HepG2 (cell line): ENCODE measurements at regions not wholly inside any gene's neighbourhood (a gene's known extent, or its start where the extent isn't known, plus 50 kb on each side); places are given as distances from the start of the nearest gene placed in this dataset.

Experiments
- ATAC-seq: fragments of 200-7000 bp; cut with Tn5 transposase; 3 replicates; pipeline ENCODE4 v1.9.1; 2020; ENCODE audit warnings: mild to moderate bottlenecking, moderate library complexity
- BruUV-seq: library from RNA; stranded (reverse); fragments of 400-500 nt; replicated peaks from 2 replicates; lab custom pipeline; 2021; lab: Mats Ljungman, UMichigan
- CTCF ChIA-PET: fragments of 300-600 bp; formaldehyde crosslinking; extraction: SDS; loops from one replicate; lab custom pipeline; 2021; ENCODE audit warnings: low total read pairs, inconsistent platforms, low intra/inter-chr PET ratio; lab: Yijun Ruan, JAX
- POLR2A ChIA-PET: fragments of 350-600 bp; sonication (Branson Sonifier 250); formaldehyde crosslinking; loops from one replicate; lab custom pipeline; 2020; ENCODE audit warnings: antibody characterized with exemption, inconsistent platforms; lab: Yijun Ruan, JAX
- DNase-seq: peaks from one replicate; pipeline ENCODE4 v3.0.0-alpha.2; 2015; ENCODE audit warnings: low spot score
- FAIRE-seq: peaks from 3 replicates; lab custom pipeline; 2011; peaks lifted over from hg19 to GRCh38; lab: Jason Lieb, UNC
- H2AFZ ChIP-seq: one replicate; pipeline ENCODE4 v1.6.1; 2011; ENCODE audit warnings: low read length, inconsistent platforms
- H3K27ac ChIP-seq: fragments of 300-600 bp; 3 replicates; pipeline ENCODE4 v1.8.0; 2011; ENCODE audit warnings: mixed run types, mild to moderate bottlenecking, mixed read lengths, low read length, inconsistent platforms; ENCODE audit not compliant: insufficient read depth; ENCODE audit errors: extremely low read length
- H3K27me3 ChIP-seq, 2 experiments: fragments of 200-600 bp in 1 of 2; 2 replicates in 1 of 2; 3 replicates in 1 of 2; pipeline versions ENCODE4 v1.6.0 to v1.8.0; 2011; ENCODE audit warnings: low read length in 2 of 2, mild to moderate bottlenecking in 2 of 2, moderate library complexity in 2 of 2, inconsistent platforms in 1 of 2; ENCODE audit not compliant: insufficient read depth in 2 of 2, control insufficient read depth in 1 of 2
- H3K36me3 ChIP-seq, 2 experiments: fragments of 200-600 bp in 1 of 2; replicated peaks in 1 of 2; 2 replicates in 1 of 2; 3 replicates in 1 of 2; pipeline versions ENCODE4 v1.5.1 to v1.8.0; 2011; ENCODE audit warnings: low read length in 2 of 2, inconsistent platforms in 1 of 2; ENCODE audit not compliant: insufficient read depth in 2 of 2, control insufficient read depth in 1 of 2
- H3K4me1 ChIP-seq: 2 replicates; pipeline ENCODE4 v1.5.1; 2012; ENCODE audit warnings: low read length, inconsistent platforms; ENCODE audit not compliant: insufficient read depth
- H3K4me2 ChIP-seq: 2 replicates; pipeline ENCODE4 v1.6.0; 2011; ENCODE audit warnings: low read depth, low read length, inconsistent platforms
- H3K4me3 ChIP-seq, 3 experiments: fragments of 200-600 bp in 1 of 3; sonication (generic), shearing (Covaris generic) in 1 of 3; replicated peaks in 1 of 3; 2 replicates each; pipeline ENCODE4 v1.5.1; 2011 to 2016; ENCODE audit warnings: low read length in 3 of 3, inconsistent platforms in 2 of 3, low read depth in 2 of 3, mild to moderate bottlenecking in 2 of 3, control low read depth in 1 of 3, mixed read lengths in 1 of 3; ENCODE audit not compliant: insufficient read depth in 1 of 3
- H3K79me2 ChIP-seq: one replicate; pipeline ENCODE4 v1.6.1; 2011; ENCODE audit warnings: low read length, inconsistent platforms; ENCODE audit not compliant: insufficient read depth
- H3K9ac ChIP-seq: 2 replicates; pipeline ENCODE4 v1.6.0; 2011; ENCODE audit warnings: mild to moderate bottlenecking, low read depth, low read length, inconsistent platforms; ENCODE audit not compliant: insufficient read depth
- H3K9me3 ChIP-seq: 2 replicates; pipeline ENCODE4 v1.5.1; 2012; ENCODE audit warnings: mild to moderate bottlenecking, low read length
- H4K20me1 ChIP-seq: 2 replicates; pipeline ENCODE4 v1.6.0; 2011; ENCODE audit warnings: inconsistent platforms, mild to moderate bottlenecking, low read length, moderate library complexity; ENCODE audit not compliant: insufficient read depth
- TAF1 ChIP-seq: sonication (generic); formaldehyde crosslinking; IDR thresholded peaks from 2 replicates; pipeline ENCODE4 v1.4.0; 2020; ENCODE audit warnings: missing genetic modification reagents
- ZNF138 ChIP-seq: sonication (generic); formaldehyde crosslinking; IDR thresholded peaks from 2 replicates; pipeline ENCODE4 v1.5.0; 2020; ENCODE audit warnings: mild to moderate bottlenecking, low read depth, missing genetic modification reagents
- ZNF180 ChIP-seq: sonication (generic); formaldehyde crosslinking; IDR thresholded peaks from 2 replicates; pipeline ENCODE4 v1.4.0; 2020; ENCODE audit warnings: low read depth, missing genetic modification reagents, borderline replicate concordance
- ZNF724P ChIP-seq: sonication (generic); formaldehyde crosslinking; IDR thresholded peaks from 2 replicates; pipeline ENCODE4 v1.8.0; 2022; ENCODE audit warnings: missing genetic modification reagents, borderline replicate concordance
- WGBS: methylation state at CpG from one replicate; pipeline ENCODE4 v1.1.6; 2017; ENCODE audit warnings: low lambda C conversion rate; 5-methylcytosine and 5-hydroxymethylcytosine counted together
- in situ Hi-C: cut with HindIII; loops from 2 replicates; pipeline ENCODE4 v1.10.0; 2017; ENCODE audit warnings: low pct_unique_long_range_greater_than_20kb; ENCODE audit not compliant: extremely low pct_ligation_motif_present
- intact Hi-C: fragments of 100-400 bp; cut with micrococcal nuclease; formaldehyde crosslinking; loops from one replicate; pipeline ENCODE4 v1.10.0; 2022; ENCODE audit not compliant: unreplicated experiment
- TF ChIP-seq, protein P1 (sequence below): sonication (generic); formaldehyde crosslinking; IDR thresholded peaks from 2 replicates; pipeline ENCODE4 v1.4.0; 2020; ENCODE audit warnings: mild to moderate bottlenecking, missing genetic modification reagents
- TF ChIP-seq, protein P2 (sequence below): sonication (generic); formaldehyde crosslinking; IDR thresholded peaks from 2 replicates; pipeline ENCODE4 v1.4.0; 2020; ENCODE audit warnings: mild to moderate bottlenecking, missing genetic modification reagents

DNA sequence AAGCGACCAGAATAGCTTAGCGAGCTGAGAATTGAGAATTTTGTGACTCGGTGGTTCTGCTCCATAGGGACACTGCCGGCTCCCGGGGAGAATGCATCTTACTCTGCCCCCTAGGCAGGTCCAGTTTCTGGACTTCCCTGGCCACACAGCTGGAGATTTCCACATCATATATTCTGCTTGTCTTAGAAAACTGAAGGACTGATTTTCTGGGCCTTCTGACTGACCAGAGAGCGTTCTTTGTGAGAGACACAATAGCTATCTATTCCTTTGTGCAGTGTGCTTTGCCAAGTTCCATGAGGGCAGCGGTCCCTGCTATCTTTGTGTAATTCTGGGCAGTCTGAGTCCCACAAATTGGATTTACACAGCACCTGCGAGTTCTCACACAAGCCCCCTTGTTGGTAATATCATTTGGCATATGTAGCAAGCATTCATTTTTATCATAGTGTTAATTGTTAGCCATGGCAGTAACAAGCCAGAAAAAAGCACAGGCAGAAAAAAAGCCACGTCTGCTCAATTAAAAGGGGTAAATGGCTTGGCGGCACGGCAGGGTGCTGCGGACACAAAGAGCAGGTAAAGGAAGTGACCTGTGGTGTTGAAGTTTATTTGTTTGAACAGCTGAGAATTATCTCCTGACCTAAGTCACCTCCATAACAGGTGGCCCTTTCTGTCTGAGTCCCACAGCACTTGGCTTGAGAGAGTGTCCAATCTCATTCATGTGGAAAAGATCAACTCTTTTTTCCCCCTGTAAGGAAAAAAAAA, 688.7 kb downstream of the TUSC7 start:
- intact Hi-C loops (no loop called here), in situ Hi-C loops (no loop called here)
- H4K20me1 ChIP-seq = no peaks in the 10 kb centered on the region
- H2AFZ ChIP-seq = no peak overlapping the region
- BruUV-seq = no TSS peak
- ATAC-seq (no peak), DNase-seq (no peak), FAIRE-seq (no peak)
- WGBS = 5% methylated on average over 10 of the region's 12 CpGs
- ChIA-PET CTCF (no interaction called here), POLR2A (no interaction called here)
- H3K9ac ChIP-seq = no peak overlapping the region
- H3K9me3 ChIP-seq = no peaks in the 10 kb centered on the region
- no peak overlapping the region for H3K4me2 ChIP-seq
- 0 out of 5 replicates have a peak, but pooled peaks cover 0 to 1% of the 10 kb centered on the region in 2 experiments for H3K27me3 ChIP-seq
- no peaks in the 10 kb centered on the region for H3K4me1 ChIP-seq
- no peaks in the 10 kb centered on the region for H3K79me2 ChIP-seq
- H3K27ac ChIP-seq = no peak overlapping the region
- no peaks in the 10 kb centered on the region for H3K36me3 ChIP-seq
- H3K4me3 ChIP-seq = no peak overlapping the region
- TF ChIP-seq, protein P1, sequence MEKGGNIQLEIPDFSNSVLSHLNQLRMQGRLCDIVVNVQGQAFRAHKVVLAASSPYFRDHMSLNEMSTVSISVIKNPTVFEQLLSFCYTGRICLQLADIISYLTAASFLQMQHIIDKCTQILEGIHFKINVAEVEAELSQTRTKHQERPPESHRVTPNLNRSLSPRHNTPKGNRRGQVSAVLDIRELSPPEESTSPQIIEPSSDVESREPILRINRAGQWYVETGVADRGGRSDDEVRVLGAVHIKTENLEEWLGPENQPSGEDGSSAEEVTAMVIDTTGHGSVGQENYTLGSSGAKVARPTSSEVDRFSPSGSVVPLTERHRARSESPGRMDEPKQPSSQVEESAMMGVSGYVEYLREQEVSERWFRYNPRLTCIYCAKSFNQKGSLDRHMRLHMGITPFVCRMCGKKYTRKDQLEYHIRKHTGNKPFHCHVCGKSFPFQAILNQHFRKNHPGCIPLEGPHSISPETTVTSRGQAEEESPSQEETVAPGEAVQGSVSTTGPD (CRISPR knock-in tag) = no peak
- TF ChIP-seq, all 625 proteins: peak for 0

DNA sequence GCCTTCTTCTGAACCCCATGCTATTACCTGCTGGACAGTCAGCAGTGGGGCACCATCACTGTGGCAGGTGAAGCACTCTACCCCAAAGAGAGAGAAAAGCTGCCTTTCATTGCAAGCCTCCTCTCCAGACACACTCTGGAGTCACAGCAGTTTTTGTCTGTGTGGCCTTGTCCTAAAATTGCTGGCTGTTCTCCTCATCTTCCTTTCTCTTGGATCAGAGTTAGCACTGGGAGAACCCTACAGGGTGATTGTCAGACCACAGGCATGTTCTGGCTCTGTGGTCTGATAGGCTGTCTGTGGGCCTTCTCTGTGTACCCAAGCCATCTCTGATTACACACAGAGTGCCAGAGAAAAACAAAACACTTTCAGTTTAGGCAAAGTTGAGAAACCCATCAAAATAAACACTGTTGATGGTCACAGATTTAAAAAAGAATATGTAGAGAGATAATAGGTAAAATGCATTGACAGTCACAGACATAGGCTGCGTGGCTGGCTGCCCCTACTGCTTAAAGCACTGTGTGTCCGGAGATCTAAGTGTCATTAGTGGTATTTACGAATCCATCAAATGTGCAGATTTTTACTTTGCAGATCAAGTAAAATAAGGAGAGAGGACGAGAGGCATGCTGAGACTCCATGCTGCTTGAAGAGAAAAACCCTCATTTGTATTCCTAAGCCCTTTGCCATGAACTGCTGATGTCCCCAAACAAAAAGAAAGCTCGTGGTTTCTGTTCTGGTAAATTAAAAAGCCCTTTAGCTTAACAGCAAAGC, 689.9 kb downstream of the TUSC7 start:
- POLR2A ChIA-PET = no interaction called here
- intact Hi-C loops = no loop called here
- in situ Hi-C loops = no loop called here
- no TSS peak for BruUV-seq
- no peaks in the 10 kb centered on the region for H3K79me2 ChIP-seq
- ATAC-seq (peak; percentile 75), DNase-seq (no peak), FAIRE-seq (no peak)
- no peak overlapping the region for H3K4me3 ChIP-seq
- H3K27ac ChIP-seq = no peak overlapping the region
- H3K4me1 ChIP-seq = no peaks in the 10 kb centered on the region
- CTCF ChIA-PET = no interaction called here
- H4K20me1 ChIP-seq = no peaks in the 10 kb centered on the region
- H3K27me3 ChIP-seq = 0 out of 5 replicates have a peak, but pooled peaks cover 0 to 1% of the 10 kb centered on the region in 2 experiments
- WGBS = 0% methylated on average over 5 of the region's 5 CpGs
- no peaks in the 10 kb centered on the region for H3K36me3 ChIP-seq
- H3K9ac ChIP-seq = no peak overlapping the region
- no peaks in the 10 kb centered on the region for H3K9me3 ChIP-seq
- no peak overlapping the region for H3K4me2 ChIP-seq
- H2AFZ ChIP-seq = no peak overlapping the region
- no peak for TF ChIP-seq ZNF724P (CRISPR knock-in tag)
- no peak for TF ChIP-seq TAF1 (CRISPR knock-in tag)
- TF ChIP-seq ZNF138 (CRISPR knock-in tag) = no peak
- TF ChIP-seq ZNF180 (CRISPR knock-in tag) = no peak
- TF ChIP-seq, protein P2, sequence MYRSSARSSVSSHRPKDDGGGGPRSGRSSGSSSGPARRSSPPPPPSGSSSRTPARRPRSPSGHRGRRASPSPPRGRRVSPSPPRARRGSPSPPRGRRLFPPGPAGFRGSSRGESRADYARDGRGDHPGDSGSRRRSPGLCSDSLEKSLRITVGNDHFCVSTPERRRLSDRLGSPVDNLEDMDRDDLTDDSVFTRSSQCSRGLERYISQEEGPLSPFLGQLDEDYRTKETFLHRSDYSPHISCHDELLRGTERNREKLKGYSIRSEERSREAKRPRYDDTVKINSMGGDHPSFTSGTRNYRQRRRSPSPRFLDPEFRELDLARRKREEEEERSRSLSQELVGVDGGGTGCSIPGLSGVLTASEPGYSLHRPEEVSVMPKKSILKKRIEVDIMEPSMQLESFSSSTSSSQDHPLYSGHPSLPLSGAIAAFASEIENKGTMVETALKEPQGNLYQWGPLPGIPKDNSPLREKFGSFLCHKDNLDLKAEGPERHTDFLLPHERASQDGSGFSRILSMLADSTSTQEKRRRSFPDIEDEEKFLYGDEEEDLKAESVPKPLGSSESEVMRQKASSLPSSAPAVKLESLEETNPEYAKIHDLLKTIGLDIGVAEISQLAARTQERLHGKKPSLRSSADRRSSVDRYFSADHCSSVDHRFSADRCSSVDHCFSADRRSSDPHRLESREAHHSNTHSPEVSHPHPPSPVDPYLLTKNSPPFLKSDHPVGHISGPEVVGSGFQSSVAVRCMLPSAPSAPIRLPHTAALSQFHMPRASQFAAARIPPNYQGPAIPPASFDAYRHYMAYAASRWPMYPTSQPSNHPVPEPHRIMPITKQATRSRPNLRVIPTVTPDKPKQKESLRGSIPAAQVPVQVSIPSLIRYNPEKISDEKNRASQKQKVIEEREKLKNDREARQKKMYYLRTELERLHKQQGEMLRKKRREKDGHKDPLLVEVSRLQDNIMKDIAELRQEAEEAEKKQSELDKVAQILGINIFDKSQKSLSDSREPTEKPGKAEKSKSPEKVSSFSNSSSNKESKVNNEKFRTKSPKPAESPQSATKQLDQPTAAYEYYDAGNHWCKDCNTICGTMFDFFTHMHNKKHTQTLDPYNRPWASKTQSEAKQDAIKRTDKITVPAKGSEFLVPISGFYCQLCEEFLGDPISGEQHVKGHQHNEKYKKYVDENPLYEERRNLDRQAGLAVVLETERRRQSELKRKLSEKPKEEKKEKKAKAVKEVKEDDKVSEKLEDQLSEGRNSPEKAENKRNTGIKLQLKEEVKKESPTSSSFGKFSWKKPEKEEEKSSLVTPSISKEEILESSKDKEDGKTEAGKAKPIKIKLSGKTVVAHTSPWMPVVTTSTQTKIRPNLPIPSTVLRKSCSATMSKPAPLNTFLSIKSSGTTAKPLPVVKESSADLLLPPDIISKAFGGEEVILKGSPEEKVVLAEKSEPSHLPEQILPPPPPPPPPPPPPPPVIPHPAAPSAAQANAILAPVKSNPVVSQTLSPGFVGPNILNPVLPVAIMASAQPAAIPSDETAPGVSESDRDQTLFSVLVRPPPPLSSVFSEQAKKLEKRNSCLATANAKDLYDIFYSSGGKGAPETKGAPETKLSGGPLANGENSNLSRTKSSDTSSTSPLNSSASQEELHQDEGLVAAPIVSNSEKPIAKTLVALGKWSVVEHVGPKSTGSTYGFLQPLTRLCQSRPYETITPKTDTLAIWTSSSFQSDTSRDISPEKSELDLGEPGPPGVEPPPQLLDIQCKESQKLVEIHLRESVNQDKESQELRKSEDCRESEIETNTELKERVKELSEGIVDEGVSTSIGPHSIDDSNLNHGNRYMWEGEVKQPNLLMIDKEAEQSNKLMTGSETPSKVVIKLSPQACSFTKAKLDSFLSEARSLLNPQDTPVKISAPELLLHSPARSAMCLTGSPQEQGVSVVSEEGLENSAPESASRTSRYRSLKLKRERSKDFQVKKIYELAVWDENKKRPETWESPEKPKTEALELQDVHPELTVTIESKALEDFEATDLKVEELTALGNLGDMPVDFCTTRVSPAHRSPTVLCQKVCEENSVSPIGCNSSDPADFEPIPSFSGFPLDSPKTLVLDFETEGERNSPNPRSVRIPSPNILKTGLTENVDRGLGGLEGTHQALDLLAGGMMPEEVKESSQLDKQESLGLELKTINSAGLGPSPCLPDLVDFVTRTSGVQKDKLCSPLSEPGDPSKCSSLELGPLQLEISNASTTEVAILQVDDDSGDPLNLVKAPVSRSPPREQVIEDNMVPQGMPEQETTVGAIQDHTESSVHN (CRISPR knock-in tag) = no peak
